Tibial nerve (tissue), 4 donors: ENCODE measurements at regions not wholly inside any gene's neighbourhood (a gene's known extent, or its start where the extent isn't known, plus 50 kb on each side); places are given as distances from the start of the nearest gene placed in this dataset.

Experiments used
- DNase-seq, 2 donors: peaks; one replicate each; pipeline ENCODE4 v3.0.0-alpha.2; 2019; ENCODE audit warnings: low spot score in 2 of 2
- H3K27ac ChIP-seq, 4 donors: fragments of 200-600 bp; sonication (generic) in 3 of 4; one replicate each; pipeline ENCODE4 v1.5.1; 2017 to 2019; ENCODE audit warnings: mild to moderate bottlenecking in 1 of 4
- H3K27me3 ChIP-seq, 2 donors: fragments of 200-600 bp; sonication (generic) in 1 of 2; one replicate each; pipeline versions ENCODE4 v1.5.1 to v1.6.0; 2017 to 2019
- H3K36me3 ChIP-seq, 3 donors: fragments of 200-600 bp; sonication (generic); one replicate each; pipeline ENCODE4 v1.5.1; 2018 to 2019
- H3K4me1 ChIP-seq, 4 donors: fragments of 200-600 bp; sonication (generic) in 3 of 4; one replicate each; pipeline ENCODE4 v1.5.1; 2017 to 2019
- H3K4me3 ChIP-seq, 4 donors: fragments of 200-600 bp; sonication (generic) in 3 of 4; one replicate each; pipeline ENCODE4 v1.5.1; 2017 to 2019; ENCODE audit warnings: mild to moderate bottlenecking in 1 of 4, moderate library complexity in 1 of 4
- H3K9me3 ChIP-seq, 4 donors: fragments of 200-600 bp; sonication (generic) in 3 of 4; one replicate each; pipeline ENCODE4 v1.5.1; 2017 to 2019
- CTCF ChIP-seq, 5 experiments: fragments of 200-600 bp in 3 of 5; fragments of 450-650 bp in 2 of 5; sonication (generic) in 3 of 5; IDR thresholded peaks; one replicate each; pipeline ENCODE4 v1.5.1; 2016 to 2019; ENCODE audit warnings: antibody characterized with exemption in 5 of 5, mild to moderate bottlenecking in 3 of 5, moderate library complexity in 2 of 5
- EP300 ChIP-seq, 2 donors: sonication (generic); formaldehyde crosslinking; IDR thresholded peaks; one replicate each; pipeline ENCODE4 v1.6.1; 2017; ENCODE audit warnings: antibody characterized with exemption in 2 of 2, mild to moderate bottlenecking in 1 of 2
- POLR2A ChIP-seq, 2 donors: fragments of 450-650 bp; IDR thresholded peaks; one replicate each; pipeline ENCODE4 v1.6.1; 2017; ENCODE audit warnings: antibody characterized with exemption in 2 of 2, mild to moderate bottlenecking in 2 of 2, moderate library complexity in 2 of 2
- WGBS, 2 donors: methylation state at CpG; one replicate each; pipeline ENCODE4 v1.1.5; 2018; 5-methylcytosine and 5-hydroxymethylcytosine counted together

- H3K27ac ChIP-seq, result no peak overlapping the region
- no peaks in the 10 kb centered on the region for H3K36me3 ChIP-seq
- DNase-seq, result no peak
- H3K27me3 ChIP-seq, result no peaks in the 10 kb centered on the region
- WGBS, 2 donors, result 64 to 65% methylated on average over 5 of the region's 5 CpGs
- TF ChIP-seq CTCF (IDR thresholded peaks at IDR 0.05), result no peak
- TF ChIP-seq EP300 (IDR thresholded peaks at IDR 0.05), result no peak
- no peak for TF ChIP-seq POLR2A (IDR thresholded peaks at IDR 0.05)
- no peaks in the 10 kb centered on the region for H3K9me3 ChIP-seq
- H3K4me3 ChIP-seq, result no peak overlapping the region
- no peaks in the 10 kb centered on the region for H3K4me1 ChIP-seq
These were observed 1377.6 kb upstream of the NXPH2 start for GRCh38 chr2:140157816-140158215.

- H3K27ac ChIP-seq, result no peak overlapping the region
- 45 to 51% methylated on average over 2 of the region's 2 CpGs for WGBS, 2 donors
- no peaks in the 10 kb centered on the region for H3K36me3 ChIP-seq
- H3K9me3 ChIP-seq, result no peaks in the 10 kb centered on the region
- no peaks in the 10 kb centered on the region for H3K4me1 ChIP-seq
- TF ChIP-seq CTCF (IDR thresholded peaks at IDR 0.05), result no peak
- TF ChIP-seq POLR2A (IDR thresholded peaks at IDR 0.05), result no peak
- TF ChIP-seq EP300 (IDR thresholded peaks at IDR 0.05), result no peak
- H3K27me3 ChIP-seq, result no peaks in the 10 kb centered on the region
- H3K4me3 ChIP-seq, result no peak overlapping the region
- DNase-seq, result no peak
These were observed 1374.5 kb upstream of the NXPH2 start for GRCh38 chr2:140154706-140155105.

GRCh38 chr2:140154271-140154670 is 1374.1 kb upstream of the NXPH2 start:
- Histone ChIP-seq H3K4me1 (no peaks in the 10 kb centered on the region), H3K9me3 (no peaks in the 10 kb centered on the region), H3K27ac (no peak overlapping the region), H3K27me3 (no peaks in the 10 kb centered on the region), H3K4me3 (no peak overlapping the region), H3K36me3 (no peaks in the 10 kb centered on the region)
- TF ChIP-seq POLR2A (IDR thresholded peaks at IDR 0.05) (no peak), EP300 (IDR thresholded peaks at IDR 0.05) (no peak), CTCF (IDR thresholded peaks at IDR 0.05) (no peak)
- DNase-seq, result no peak
- 76% methylated on average over 5 of the region's 5 CpGs for WGBS, 2 donors

GRCh38 chr2:140144611-140145010 is 1364.4 kb upstream of the NXPH2 start:
- Histone ChIP-seq H3K27ac (no peak overlapping the region), H3K27me3 (no peaks in the 10 kb centered on the region), H3K9me3 (peaks cover 0 to 4% (median 0%) of the 10 kb centered on the region in 4 donors), H3K4me1 (no peaks in the 10 kb centered on the region), H3K4me3 (no peak overlapping the region), H3K36me3 (no peaks in the 10 kb centered on the region)
- TF ChIP-seq POLR2A (IDR thresholded peaks at IDR 0.05) (no peak), CTCF (IDR thresholded peaks at IDR 0.05) (no peak), EP300 (IDR thresholded peaks at IDR 0.05) (no peak)
- DNase-seq, result no peak
- 82 to 93% methylated on average over 2 of the region's 2 CpGs for WGBS, 2 donors

- Histone ChIP-seq H3K9me3 (peaks cover 0 to 4% (median 0%) of the 10 kb centered on the region in 4 donors), H3K27me3 (no peaks in the 10 kb centered on the region), H3K27ac (no peak overlapping the region), H3K4me1 (no peaks in the 10 kb centered on the region), H3K36me3 (no peaks in the 10 kb centered on the region), H3K4me3 (no peak overlapping the region)
- no peak for TF ChIP-seq EP300 (IDR thresholded peaks at IDR 0.05)
- no peak for TF ChIP-seq CTCF (IDR thresholded peaks at IDR 0.05)
- no peak for TF ChIP-seq POLR2A (IDR thresholded peaks at IDR 0.05)
- no peak for DNase-seq
- 90 to 91% methylated on average over 6 of the region's 6 CpGs for WGBS, 2 donors
These were observed 1358.5 kb upstream of the NXPH2 start for GRCh38 chr2:140138736-140139135.
